ENCODE measurements at regions not wholly inside any gene's neighbourhood (a gene's known extent, or its start where the extent isn't known, plus 50 kb on each side); places are given as distances from the start of the nearest gene placed in this dataset.

GRCh38 chr5:85841653-85842052 lies 776.1 kb upstream of the COX7C start:
- 54 to 80% methylated on average over 2 of the region's 2 CpGs for WGBS, 2 donors
- H3K27me3 ChIP-seq, result no peaks in the 10 kb centered on the region
- TF ChIP-seq CTCF (IDR thresholded peaks at IDR 0.05), result no peak
- intact Hi-C loops (cut with DNase I; ENCODE audit: low total_unique reads), result no loop called here
- no peaks in the 10 kb centered on the region for H3K9me3 ChIP-seq
- DNase-seq, result no peak
- H3K4me3 ChIP-seq, result no peak overlapping the region
- no peaks in the 10 kb centered on the region for H3K36me3 ChIP-seq (ENCODE audit: low read depth, missing control alignments)
- no peaks in the 10 kb centered on the region for H3K4me1 ChIP-seq
- no peak overlapping the region for H3K27ac ChIP-seq

GRCh38 chr5:85843535-85843934 lies 774.2 kb upstream of the COX7C start:
- H3K4me3 ChIP-seq, result no peak overlapping the region
- no peaks in the 10 kb centered on the region for H3K36me3 ChIP-seq (ENCODE audit: low read depth, missing control alignments)
- intact Hi-C loops (cut with DNase I; ENCODE audit: low total_unique reads), result no loop called here
- no peak for DNase-seq
- H3K4me1 ChIP-seq, result no peaks in the 10 kb centered on the region
- no peak for TF ChIP-seq POLR2A (IDR thresholded peaks at IDR 0.05)
- TF ChIP-seq CTCF (IDR thresholded peaks at IDR 0.05), result no peak
- no peaks in the 10 kb centered on the region for H3K9me3 ChIP-seq
- H3K27me3 ChIP-seq, result no peaks in the 10 kb centered on the region
- 90 to 96% methylated on average over 5 to 11 of the region's 11 CpGs for WGBS, 2 donors
- no peak overlapping the region for H3K27ac ChIP-seq

- no peak for DNase-seq
- Histone ChIP-seq H3K27me3 (no peaks in the 10 kb centered on the region), H3K4me3 (no peak overlapping the region), H3K27ac (no peak overlapping the region), H3K9me3 (no peaks in the 10 kb centered on the region), H3K36me3 (ENCODE audit: low read depth, missing control alignments) (no peaks in the 10 kb centered on the region), H3K4me1 (no peaks in the 10 kb centered on the region)
- intact Hi-C loops (cut with DNase I; ENCODE audit: low total_unique reads), result no loop called here
- WGBS, 2 donors, result 77 to 86% methylated on average over 4 of the region's 4 CpGs
- TF ChIP-seq POLR2A (IDR thresholded peaks at IDR 0.05), result no peak
- no peak for TF ChIP-seq CTCF (IDR thresholded peaks at IDR 0.05)
Observed at GRCh38 chr5:85849411-85849810, 768.3 kb upstream of the COX7C start.

GRCh38 chr5:85865296-85865695 lies 752.4 kb upstream of the COX7C start:
- intact Hi-C loops (cut with DNase I; ENCODE audit: low total_unique reads), result no loop called here
- TF ChIP-seq CTCF (IDR thresholded peaks at IDR 0.05) (no peak), POLR2A (IDR thresholded peaks at IDR 0.05) (no peak)
- H3K9me3 ChIP-seq, result no peaks in the 10 kb centered on the region
- no peak for DNase-seq
- no peaks in the 10 kb centered on the region for H3K27me3 ChIP-seq
- no peak overlapping the region for H3K27ac ChIP-seq
- no peak overlapping the region for H3K4me3 ChIP-seq
- 85 to 96% methylated on average over 3 of the region's 3 CpGs for WGBS, 2 donors
- no peaks in the 10 kb centered on the region for H3K4me1 ChIP-seq
- H3K36me3 ChIP-seq (ENCODE audit: low read depth, missing control alignments), result no peaks in the 10 kb centered on the region

GRCh38 chr5:85868070-85868469 lies 749.7 kb upstream of the COX7C start:
- intact Hi-C loops (cut with DNase I; ENCODE audit: low total_unique reads), result no loop called here
- Histone ChIP-seq H3K4me3 (no peak overlapping the region), H3K27ac (no peak overlapping the region), H3K36me3 (ENCODE audit: low read depth, missing control alignments) (no peaks in the 10 kb centered on the region), H3K4me1 (no peaks in the 10 kb centered on the region), H3K27me3 (no peaks in the 10 kb centered on the region), H3K9me3 (no peaks in the 10 kb centered on the region)
- DNase-seq, result no peak
- 48 to 83% methylated on average over 5 of the region's 5 CpGs for WGBS, 2 donors
- no peak for TF ChIP-seq POLR2A (IDR thresholded peaks at IDR 0.05)
- TF ChIP-seq CTCF (IDR thresholded peaks at IDR 0.05), result no peak
